Esophagus muscularis mucosa (tissue), 4 donors: ENCODE measurements at regions not wholly inside any gene's neighbourhood (a gene's known extent, or its start where the extent isn't known, plus 50 kb on each side); places are given as distances from the start of the nearest gene placed in this dataset.

Experiments used
- EP300 ChIP-seq: sonication (generic); formaldehyde crosslinking; IDR thresholded peaks from one replicate; pipeline ENCODE4 v1.6.1; 2017; ENCODE audit warnings: antibody characterized with exemption
- POLR2A ChIP-seq: fragments of 450-650 bp; IDR thresholded peaks from one replicate; pipeline ENCODE4 v1.6.1; 2017; ENCODE audit warnings: antibody characterized with exemption, moderate library complexity, mild to moderate bottlenecking, low read depth
- POLR2AphosphoS5 ChIP-seq, 2 donors: sonication (generic); formaldehyde crosslinking; IDR thresholded peaks; one replicate each; pipeline ENCODE4 v1.6.1; 2017; ENCODE audit warnings: antibody characterized with exemption in 2 of 2
- TF ChIP-seq, protein P1 (sequence below), 3 experiments: fragments of 200-600 bp in 2 of 3; fragments of 450-650 bp in 1 of 3; sonication (generic) in 2 of 3; IDR thresholded peaks; one replicate each; pipeline ENCODE4 v1.5.1; 2017 to 2019; ENCODE audit warnings: antibody characterized with exemption in 3 of 3, mild to moderate bottlenecking in 2 of 3, moderate library complexity in 1 of 3

GRCh38 chr4:162645381-162645780, 481.6 kb upstream of the FSTL5 start:
- TF ChIP-seq POLR2A, result no peak
- TF ChIP-seq, protein P1, sequence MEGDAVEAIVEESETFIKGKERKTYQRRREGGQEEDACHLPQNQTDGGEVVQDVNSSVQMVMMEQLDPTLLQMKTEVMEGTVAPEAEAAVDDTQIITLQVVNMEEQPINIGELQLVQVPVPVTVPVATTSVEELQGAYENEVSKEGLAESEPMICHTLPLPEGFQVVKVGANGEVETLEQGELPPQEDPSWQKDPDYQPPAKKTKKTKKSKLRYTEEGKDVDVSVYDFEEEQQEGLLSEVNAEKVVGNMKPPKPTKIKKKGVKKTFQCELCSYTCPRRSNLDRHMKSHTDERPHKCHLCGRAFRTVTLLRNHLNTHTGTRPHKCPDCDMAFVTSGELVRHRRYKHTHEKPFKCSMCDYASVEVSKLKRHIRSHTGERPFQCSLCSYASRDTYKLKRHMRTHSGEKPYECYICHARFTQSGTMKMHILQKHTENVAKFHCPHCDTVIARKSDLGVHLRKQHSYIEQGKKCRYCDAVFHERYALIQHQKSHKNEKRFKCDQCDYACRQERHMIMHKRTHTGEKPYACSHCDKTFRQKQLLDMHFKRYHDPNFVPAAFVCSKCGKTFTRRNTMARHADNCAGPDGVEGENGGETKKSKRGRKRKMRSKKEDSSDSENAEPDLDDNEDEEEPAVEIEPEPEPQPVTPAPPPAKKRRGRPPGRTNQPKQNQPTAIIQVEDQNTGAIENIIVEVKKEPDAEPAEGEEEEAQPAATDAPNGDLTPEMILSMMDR (IDR thresholded peaks at IDR 0.05), result no peak
- no peak for TF ChIP-seq POLR2AphosphoS5 (IDR thresholded peaks at IDR 0.05)
- no peak for TF ChIP-seq EP300
